ENCODE measurements at regions not wholly inside any gene's neighbourhood (a gene's known extent, or its start where the extent isn't known, plus 50 kb on each side); places are given as distances from the start of the nearest gene placed in this dataset.
"Not testable (repeated sequence)": the region's sequence is repeated elsewhere in the genome, so short reads cannot be mapped to it uniquely, and the experiment has no call there.

DNA sequence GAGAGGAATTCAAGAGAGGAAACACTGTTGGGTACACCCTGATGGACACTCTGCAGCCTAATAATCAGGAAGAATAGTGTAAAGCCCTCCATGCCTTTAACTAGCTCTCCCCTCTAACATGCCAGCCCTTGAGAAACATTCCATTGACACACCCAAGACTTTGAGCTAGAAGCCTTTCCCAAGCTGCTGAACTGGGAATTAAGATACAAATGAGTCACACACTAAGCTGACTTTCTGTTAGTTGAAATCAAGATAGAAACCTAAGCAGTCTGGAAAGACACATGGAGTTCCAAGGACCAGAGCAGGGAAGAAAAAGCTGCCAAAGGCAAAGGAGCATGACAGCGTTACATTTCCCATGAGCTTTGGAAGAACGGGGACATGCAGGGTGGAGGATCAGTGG, 380.8 kb downstream of the NPHP4 start:
- TF ChIP-seq, protein P1, sequence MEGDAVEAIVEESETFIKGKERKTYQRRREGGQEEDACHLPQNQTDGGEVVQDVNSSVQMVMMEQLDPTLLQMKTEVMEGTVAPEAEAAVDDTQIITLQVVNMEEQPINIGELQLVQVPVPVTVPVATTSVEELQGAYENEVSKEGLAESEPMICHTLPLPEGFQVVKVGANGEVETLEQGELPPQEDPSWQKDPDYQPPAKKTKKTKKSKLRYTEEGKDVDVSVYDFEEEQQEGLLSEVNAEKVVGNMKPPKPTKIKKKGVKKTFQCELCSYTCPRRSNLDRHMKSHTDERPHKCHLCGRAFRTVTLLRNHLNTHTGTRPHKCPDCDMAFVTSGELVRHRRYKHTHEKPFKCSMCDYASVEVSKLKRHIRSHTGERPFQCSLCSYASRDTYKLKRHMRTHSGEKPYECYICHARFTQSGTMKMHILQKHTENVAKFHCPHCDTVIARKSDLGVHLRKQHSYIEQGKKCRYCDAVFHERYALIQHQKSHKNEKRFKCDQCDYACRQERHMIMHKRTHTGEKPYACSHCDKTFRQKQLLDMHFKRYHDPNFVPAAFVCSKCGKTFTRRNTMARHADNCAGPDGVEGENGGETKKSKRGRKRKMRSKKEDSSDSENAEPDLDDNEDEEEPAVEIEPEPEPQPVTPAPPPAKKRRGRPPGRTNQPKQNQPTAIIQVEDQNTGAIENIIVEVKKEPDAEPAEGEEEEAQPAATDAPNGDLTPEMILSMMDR (conservative IDR thresholded peaks at IDR 0.05; ENCODE audit: low read depth, low read length), result no peak
- DNase-seq (ENCODE audit: low read depth), result no peak
- H3K4me3 ChIP-seq (ENCODE audit: low read depth, low read length), result no peak overlapping the region

DNA sequence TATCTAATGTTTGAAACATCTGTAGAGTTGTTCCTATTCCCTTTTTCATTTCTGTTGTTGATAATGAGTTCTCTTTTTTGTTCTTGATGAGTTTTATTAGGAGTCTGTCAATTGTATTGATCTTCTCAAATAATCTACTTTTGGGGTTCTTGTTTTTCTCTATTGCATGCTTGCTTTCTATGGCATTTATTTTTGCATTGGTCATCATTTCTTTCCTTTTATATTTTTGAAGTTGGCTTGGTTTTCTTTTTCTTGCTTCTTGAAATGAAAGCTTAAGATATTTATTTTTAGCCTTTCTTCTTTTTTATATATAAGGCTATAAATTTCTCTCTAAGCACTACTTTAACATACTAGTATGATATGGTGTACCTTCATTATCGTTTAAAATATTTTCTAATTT, 381.8 kb downstream of the NPHP4 start:
- no peak for DNase-seq (ENCODE audit: low read depth)
- H3K4me3 ChIP-seq (ENCODE audit: low read depth, low read length), result no peak overlapping the region
- TF ChIP-seq, protein P1 (conservative IDR thresholded peaks at IDR 0.05; ENCODE audit: low read depth, low read length), result no peak

DNA sequence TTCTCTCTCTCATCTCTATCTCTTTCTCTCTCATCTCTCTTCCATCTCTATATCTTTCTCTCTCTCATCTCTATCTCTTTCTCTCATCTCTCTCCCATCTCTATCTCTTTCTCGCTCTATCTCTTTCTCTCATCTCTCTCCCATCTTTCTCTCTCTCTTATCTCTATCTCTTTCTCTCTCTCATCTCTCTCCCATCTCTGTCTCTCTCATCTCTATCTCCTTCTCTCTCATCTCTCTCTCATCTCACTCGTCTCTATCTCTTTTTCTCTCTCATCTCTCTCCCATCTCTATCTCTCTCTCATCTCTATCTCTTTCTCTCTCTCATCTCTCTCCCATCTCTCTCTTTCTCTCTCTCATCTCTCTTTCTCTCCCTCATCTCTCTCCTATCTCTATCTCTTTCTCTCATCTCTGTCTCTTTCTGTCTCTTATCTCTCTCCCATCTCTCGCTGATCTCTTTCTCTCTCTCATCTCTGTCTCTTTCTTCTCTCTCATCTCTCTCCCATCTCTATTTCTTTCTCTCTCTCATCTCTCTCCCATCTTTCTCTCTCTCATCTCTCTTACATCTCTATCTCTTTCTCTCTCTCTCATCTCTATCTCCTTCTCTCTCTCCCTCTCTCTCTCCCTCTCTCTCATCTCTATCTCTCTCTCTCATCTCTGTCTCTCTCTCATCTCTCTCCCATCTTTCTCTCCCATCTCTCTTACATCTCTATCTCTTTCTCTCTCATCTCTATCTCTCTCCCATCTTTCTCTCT, 388.7 kb downstream of the NPHP4 start:
- TF ChIP-seq, protein P1 (conservative IDR thresholded peaks at IDR 0.05; ENCODE audit: low read depth, low read length), result no peak
- no peak overlapping the region for H3K4me3 ChIP-seq (ENCODE audit: low read depth, low read length)
- DNase-seq (ENCODE audit: low read depth), result no peak

DNA sequence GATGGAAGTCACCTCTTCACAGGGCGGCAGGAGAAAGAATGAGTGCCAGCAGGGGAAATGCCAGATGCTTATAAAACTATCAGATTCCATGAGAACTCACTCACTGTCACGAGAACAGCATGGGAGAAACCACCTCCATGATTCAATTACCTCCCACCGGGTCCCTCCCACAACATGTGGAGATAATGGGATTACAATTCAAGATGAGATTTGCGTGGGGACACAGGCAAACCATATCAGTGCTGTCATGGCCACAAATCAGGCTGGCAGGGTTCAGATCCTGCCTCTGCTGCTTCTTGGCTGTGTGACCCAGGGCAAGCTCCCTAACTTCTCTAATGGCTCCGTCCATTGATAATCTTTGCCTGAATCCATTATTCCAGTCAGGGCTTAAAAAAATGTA, 389.5 kb downstream of the NPHP4 start:
- H3K4me3 ChIP-seq (ENCODE audit: low read depth, low read length); DNase-seq (ENCODE audit: low read depth): not testable (repeated sequence)

DNA sequence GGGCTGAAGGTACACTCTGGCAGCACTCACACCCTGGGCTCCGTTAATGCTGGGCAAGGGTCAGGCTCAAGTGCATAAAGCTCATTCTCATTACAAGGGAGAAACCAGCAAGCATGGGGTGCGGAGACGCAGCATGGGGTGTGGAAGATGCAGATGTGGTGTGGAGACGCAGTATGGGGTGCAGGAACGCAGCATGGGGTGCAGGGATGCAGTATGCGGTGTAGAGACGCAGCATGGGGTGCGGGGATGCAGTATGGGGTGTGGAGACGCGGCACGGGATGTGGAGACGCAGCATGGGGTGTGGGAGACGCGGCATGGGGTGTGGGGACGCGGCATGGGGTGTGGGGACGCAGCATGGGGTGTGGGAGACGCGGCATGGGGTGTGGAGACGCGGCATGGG, 390.7 kb downstream of the NPHP4 start:
- no peak for DNase-seq (ENCODE audit: low read depth)
- TF ChIP-seq, protein P1 (conservative IDR thresholded peaks at IDR 0.05; ENCODE audit: low read depth, low read length), result no peak
- no peak overlapping the region for H3K4me3 ChIP-seq (ENCODE audit: low read depth, low read length)

DNA sequence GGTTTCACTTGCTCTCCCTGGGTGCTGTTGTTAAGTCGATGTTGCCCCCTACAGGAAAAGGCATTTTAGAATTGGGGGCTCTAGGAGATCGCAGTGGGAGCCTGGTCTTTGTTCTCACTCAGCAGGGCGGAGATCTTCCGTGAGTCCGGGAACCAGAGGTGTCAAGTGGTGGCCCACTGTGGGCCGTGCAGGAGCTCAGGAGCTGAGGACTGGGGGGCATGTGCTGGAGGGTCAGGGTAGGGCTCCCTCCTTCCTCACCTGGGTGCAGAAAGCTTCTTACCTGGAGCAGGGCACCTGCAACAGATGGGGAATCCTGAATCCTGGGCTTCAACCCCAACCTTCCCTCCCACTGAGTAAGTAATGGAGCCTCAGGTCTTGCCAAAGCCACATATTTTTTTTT, 392.7 kb downstream of the NPHP4 start:
- no peak overlapping the region for H3K4me3 ChIP-seq (ENCODE audit: low read depth, low read length)
- TF ChIP-seq, protein P1 (conservative IDR thresholded peaks at IDR 0.05; ENCODE audit: low read depth, low read length), result no peak
- DNase-seq (ENCODE audit: low read depth), result no peak

DNA sequence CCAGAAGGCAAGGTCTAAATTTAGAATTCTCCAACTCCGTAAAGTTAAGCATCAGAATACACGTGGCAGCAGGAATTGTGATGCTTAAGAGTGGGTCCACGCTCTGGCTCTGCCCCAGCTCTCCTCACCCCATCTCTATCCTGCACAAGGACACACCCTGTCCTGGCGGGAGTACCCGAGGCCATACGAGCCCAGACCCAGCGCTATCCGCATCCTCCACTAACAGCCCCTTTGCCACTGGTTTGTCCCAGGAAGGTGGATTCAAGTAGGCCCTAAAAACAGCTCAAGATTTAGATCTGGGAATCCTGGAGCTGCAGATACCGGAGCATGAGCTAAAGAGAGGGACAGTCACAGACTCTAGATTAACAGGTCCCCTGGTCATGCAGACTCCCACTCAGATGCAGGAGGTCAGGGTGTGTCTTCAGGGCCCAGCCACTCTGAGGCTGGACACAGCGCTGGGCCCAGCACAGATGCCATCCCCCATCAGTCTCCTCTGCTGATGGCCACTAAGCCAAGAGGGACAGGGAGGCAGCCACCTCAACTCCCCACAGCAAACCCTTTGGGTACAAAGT, 393.3 kb downstream of the NPHP4 start:
- no peak for DNase-seq (ENCODE audit: low read depth)
- TF ChIP-seq, protein P1 (conservative IDR thresholded peaks at IDR 0.05; ENCODE audit: low read depth, low read length), result no peak
- H3K4me3 ChIP-seq (ENCODE audit: low read depth, low read length), result no peak overlapping the region

Data from epithelial cell of proximal tubule (primary cell).